ENCODE measurements at regions not wholly inside any gene's neighbourhood (a gene's known extent, or its start where the extent isn't known, plus 50 kb on each side); places are given as distances from the start of the nearest gene placed in this dataset.
"Not testable (repeated sequence)": the region's sequence is repeated elsewhere in the genome, so short reads cannot be mapped to it uniquely, and the experiment has no call there.

DNA sequence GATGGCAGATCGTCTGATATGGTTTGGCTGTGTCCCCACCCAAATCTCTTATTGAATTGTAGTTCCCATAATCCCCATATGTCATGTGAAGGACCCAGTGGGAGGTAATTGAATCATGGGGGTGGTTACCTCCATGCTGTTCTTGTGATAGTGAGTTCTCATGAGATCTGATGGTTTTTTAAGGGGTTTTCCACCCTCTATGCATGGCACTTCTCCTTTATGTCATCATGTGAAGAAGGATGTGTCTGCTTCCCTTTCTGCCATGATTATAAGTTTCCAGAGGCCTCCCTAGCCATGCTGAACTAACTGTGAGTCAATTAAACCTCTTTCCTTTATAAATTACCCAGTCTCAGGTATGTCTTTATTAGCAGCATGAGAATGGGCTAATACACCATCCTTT, 235.5 kb downstream of the RPAP3 start:
- H3K4me3 ChIP-seq (ENCODE audit: insufficient read depth, low read depth, low read length); ATAC-seq (ENCODE audit: low read depth); H2BK15ac ChIP-seq (ENCODE audit: low read depth, low read length); dilution Hi-C loops (cut with HindIII; ENCODE audit: low sequenced_read_pairs, unreplicated experiment); H3K9me1 ChIP-seq (ENCODE audit: insufficient read depth, low read length); H3K23ac ChIP-seq (ENCODE audit: low read depth, low read length); H3K56ac ChIP-seq (ENCODE audit: extremely low read depth, insufficient read depth, low read length); DNase-seq; H2BK20ac ChIP-seq (ENCODE audit: low read depth, low read length); H3K18ac ChIP-seq (ENCODE audit: low read depth, low read length); H2AK5ac ChIP-seq (ENCODE audit: low read depth, low read length); H4K91ac ChIP-seq (ENCODE audit: insufficient read depth, low read depth, low read length); intact Hi-C loops (cut with micrococcal nuclease); POLR2A ChIA-PET (ENCODE audit: unreplicated experiment); H3K4me2 ChIP-seq (ENCODE audit: low read depth, low read length); H2AFZ ChIP-seq (replicated peaks; ENCODE audit: low read length, poor library complexity); H3K9ac ChIP-seq (ENCODE audit: low read depth, low read length); BruUV-seq (replicated peaks); H4K20me1 ChIP-seq (ENCODE audit: insufficient read depth, low read length); H3K36me3 ChIP-seq (ENCODE audit: control insufficient read depth, insufficient read depth, low read length); CTCF ChIA-PET; H3K9me3 ChIP-seq (ENCODE audit: control insufficient read depth, insufficient read depth, low read length); H4K5ac ChIP-seq (ENCODE audit: low read depth, low read length); H3K79me1 ChIP-seq (ENCODE audit: low read depth in 1 of 2, low read length in 2 of 2); H2BK5ac ChIP-seq (ENCODE audit: low read depth, low read length, poor library complexity, severe bottlenecking); H2AK9ac ChIP-seq (replicated peaks; ENCODE audit: low read depth, low read length, poor library complexity); H3K14ac ChIP-seq (replicated peaks; ENCODE audit: low read depth, low read length); H3K4ac ChIP-seq (ENCODE audit: low read depth, low read length); H3K27me3 ChIP-seq (ENCODE audit: control insufficient read depth, insufficient read depth, low read length); H3K27ac ChIP-seq (ENCODE audit: insufficient read depth, low read length); H4K8ac ChIP-seq (ENCODE audit: low read depth in 2 of 2, low read length in 2 of 2); H3K4me1 ChIP-seq (ENCODE audit: control insufficient read depth, insufficient read depth, low read length); in situ Hi-C loops (cut with MboI; ENCODE audit: low sequenced_read_pairs); H2BK120ac ChIP-seq (ENCODE audit: low read depth, low read length): not testable (repeated sequence)
- no CpG with 5 or more reads among the region's 1 CpG for WGBS, 2 experiments (ENCODE audit: extremely low coverage in 2 of 2, insufficient read length in 1 of 2)

DNA sequence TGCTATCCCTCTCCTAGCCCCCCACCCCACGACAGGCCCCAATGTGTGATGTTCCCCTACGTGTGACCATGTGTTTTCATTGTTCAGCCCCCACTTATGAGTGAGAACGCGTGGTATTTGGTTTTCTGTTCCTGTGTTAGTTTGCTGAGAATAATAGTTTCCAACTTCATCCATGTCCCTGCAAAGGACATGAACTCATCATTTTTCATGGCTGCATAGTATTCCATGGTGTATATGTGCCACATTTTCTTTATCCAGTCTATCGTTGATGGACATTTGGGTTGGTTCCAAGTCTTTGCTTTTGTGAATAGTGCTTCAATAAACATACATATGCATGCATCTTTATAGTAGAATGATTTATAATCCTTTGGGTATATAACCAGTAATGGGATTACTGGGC, 241.9 kb downstream of the RPAP3 start:
- H3K79me1 ChIP-seq (ENCODE audit: low read depth in 1 of 2, low read length in 2 of 2); H4K20me1 ChIP-seq (ENCODE audit: insufficient read depth, low read length); H2BK5ac ChIP-seq (ENCODE audit: low read depth, low read length, poor library complexity, severe bottlenecking); H2BK120ac ChIP-seq (ENCODE audit: low read depth, low read length); H4K91ac ChIP-seq (ENCODE audit: insufficient read depth, low read depth, low read length); H3K9me1 ChIP-seq (ENCODE audit: insufficient read depth, low read length); H3K4ac ChIP-seq (ENCODE audit: low read depth, low read length); H3K14ac ChIP-seq (replicated peaks; ENCODE audit: low read depth, low read length); CTCF ChIA-PET; H3K18ac ChIP-seq (ENCODE audit: low read depth, low read length); H4K8ac ChIP-seq (ENCODE audit: low read depth in 2 of 2, low read length in 2 of 2); in situ Hi-C loops (cut with MboI; ENCODE audit: low sequenced_read_pairs); H2AK9ac ChIP-seq (replicated peaks; ENCODE audit: low read depth, low read length, poor library complexity); H3K56ac ChIP-seq (ENCODE audit: extremely low read depth, insufficient read depth, low read length); H3K36me3 ChIP-seq (ENCODE audit: control insufficient read depth, insufficient read depth, low read length); H2BK15ac ChIP-seq (ENCODE audit: low read depth, low read length); H2AFZ ChIP-seq (replicated peaks; ENCODE audit: low read length, poor library complexity); DNase-seq; H3K4me3 ChIP-seq (ENCODE audit: insufficient read depth, low read depth, low read length); H3K27me3 ChIP-seq (ENCODE audit: control insufficient read depth, insufficient read depth, low read length); ATAC-seq (ENCODE audit: low read depth); H3K23ac ChIP-seq (ENCODE audit: low read depth, low read length); H3K4me2 ChIP-seq (ENCODE audit: low read depth, low read length); H3K4me1 ChIP-seq (ENCODE audit: control insufficient read depth, insufficient read depth, low read length); dilution Hi-C loops (cut with HindIII; ENCODE audit: low sequenced_read_pairs, unreplicated experiment); H3K27ac ChIP-seq (ENCODE audit: insufficient read depth, low read length); intact Hi-C loops (cut with micrococcal nuclease); H3K9me3 ChIP-seq (ENCODE audit: control insufficient read depth, insufficient read depth, low read length); H2AK5ac ChIP-seq (ENCODE audit: low read depth, low read length); H4K5ac ChIP-seq (ENCODE audit: low read depth, low read length); H3K9ac ChIP-seq (ENCODE audit: low read depth, low read length); H2BK20ac ChIP-seq (ENCODE audit: low read depth, low read length); BruUV-seq (replicated peaks): not testable (repeated sequence)
- WGBS, 2 experiments (ENCODE audit: extremely low coverage in 2 of 2, insufficient read length in 1 of 2) = 60% methylated on average over 2 of the region's 5 CpGs; no CpG with 5 or more reads in 1 of the 2 experiments
- POLR2A ChIA-PET (ENCODE audit: unreplicated experiment) = interaction anchor here (0.7 kb wide), 1 partner anchor 9 kb away, joined by 3 read pairs; no protein-coding TSS in a partner anchor
